Osteocyte (in vitro differentiated cells): ENCODE measurements at regions not wholly inside any gene's neighbourhood (a gene's known extent, or its start where the extent isn't known, plus 50 kb on each side); places are given as distances from the start of the nearest gene placed in this dataset.
"Not testable (repeated sequence)": the region's sequence is repeated elsewhere in the genome, so short reads cannot be mapped to it uniquely, and the experiment has no call there.

Source experiments
- DNase-seq: peaks from one replicate; pipeline ENCODE4 v3.0.0; 2021; ENCODE audit warnings: mixed read lengths; ENCODE audit not compliant: unreplicated experiment; ENCODE audit errors: extremely low spot score
- H3K27ac Mint-ChIP-seq: one replicate; pipeline ENCODE4 v1.8.0; 2021; ENCODE audit warnings: mild to moderate bottlenecking, mixed read lengths; ENCODE audit not compliant: unreplicated experiment
- H3K27me3 Mint-ChIP-seq: one replicate; pipeline ENCODE4 v1.8.0; 2021; ENCODE audit warnings: mixed read lengths; ENCODE audit not compliant: unreplicated experiment
- H3K36me3 Mint-ChIP-seq: one replicate; pipeline ENCODE4 v1.8.0; 2021; ENCODE audit warnings: mixed read lengths; ENCODE audit not compliant: unreplicated experiment
- H3K4me1 Mint-ChIP-seq: one replicate; pipeline ENCODE4 v1.8.0; 2021; ENCODE audit warnings: mixed read lengths; ENCODE audit not compliant: unreplicated experiment
- H3K4me3 Mint-ChIP-seq: one replicate; pipeline ENCODE4 v1.8.0; 2021; ENCODE audit warnings: mild to moderate bottlenecking, moderate library complexity, mixed read lengths; ENCODE audit not compliant: unreplicated experiment
- H3K9me3 Mint-ChIP-seq: one replicate; pipeline ENCODE4 v1.8.0; 2021; ENCODE audit warnings: mixed read lengths; ENCODE audit not compliant: unreplicated experiment
- CTCF ChIP-seq: fragments of 200-600 bp; sonication (generic); IDR thresholded peaks from 2 replicates; pipeline ENCODE4 v1.5.0; 2021; ENCODE audit warnings: antibody characterized with exemption, mild to moderate bottlenecking, moderate library complexity

- no peak overlapping the region for H3K4me3 Mint-ChIP-seq
- peaks cover 35% of the 10 kb centered on the region for H3K9me3 Mint-ChIP-seq
- H3K4me1 Mint-ChIP-seq: no peaks in the 10 kb centered on the region
- H3K27ac Mint-ChIP-seq: no peak overlapping the region
- no peaks in the 10 kb centered on the region for H3K27me3 Mint-ChIP-seq
- TF ChIP-seq CTCF: no peak
- H3K36me3 Mint-ChIP-seq: peaks cover 2% of the 10 kb centered on the region
- no peak for DNase-seq
Observed at GRCh38 chr2:90069290-90069894, 1377.9 kb downstream of the RPIA start.

GRCh38 chr2:90076311-90076710, 1384.8 kb downstream of the RPIA start:
- no peak for TF ChIP-seq CTCF
- Mint-ChIP-seq H3K27ac (no peak overlapping the region), H3K4me1 (no peaks in the 10 kb centered on the region), H3K36me3 (no peaks in the 10 kb centered on the region), H3K9me3 (peaks cover 44% of the 10 kb centered on the region), H3K27me3 (no peaks in the 10 kb centered on the region), H3K4me3 (no peak overlapping the region)
- DNase-seq: no peak

GRCh38 chr2:90077948-90078347, 1386.5 kb downstream of the RPIA start:
- H3K27ac Mint-ChIP-seq: no peak overlapping the region
- no peak overlapping the region for H3K4me3 Mint-ChIP-seq
- TF ChIP-seq CTCF: no peak
- no peaks in the 10 kb centered on the region for H3K27me3 Mint-ChIP-seq
- H3K9me3 Mint-ChIP-seq: peaks cover 38% of the 10 kb centered on the region
- no peak for DNase-seq
- no peaks in the 10 kb centered on the region for H3K36me3 Mint-ChIP-seq
- no peaks in the 10 kb centered on the region for H3K4me1 Mint-ChIP-seq

- peaks cover 39% of the 10 kb centered on the region for H3K9me3 Mint-ChIP-seq
- no peaks in the 10 kb centered on the region for H3K36me3 Mint-ChIP-seq
- no peaks in the 10 kb centered on the region for H3K4me1 Mint-ChIP-seq
- no peaks in the 10 kb centered on the region for H3K27me3 Mint-ChIP-seq
- DNase-seq: no peak
- TF ChIP-seq CTCF: no peak
- H3K27ac Mint-ChIP-seq: no peak overlapping the region
- H3K4me3 Mint-ChIP-seq: no peak overlapping the region
Observed at GRCh38 chr2:90079374-90079773, 1387.9 kb downstream of the RPIA start.

- H3K36me3 Mint-ChIP-seq, H3K4me3 Mint-ChIP-seq, H3K9me3 Mint-ChIP-seq, DNase-seq, H3K27me3 Mint-ChIP-seq, H3K27ac Mint-ChIP-seq, H3K4me1 Mint-ChIP-seq: not testable (repeated sequence)
Observed at GRCh38 chr2:90087792-90088191, 1396.3 kb downstream of the RPIA start.

- H3K4me1 Mint-ChIP-seq, H3K4me3 Mint-ChIP-seq, H3K27ac Mint-ChIP-seq, DNase-seq, H3K36me3 Mint-ChIP-seq, H3K27me3 Mint-ChIP-seq, H3K9me3 Mint-ChIP-seq: not testable (repeated sequence)
Observed at GRCh38 chr2:90093571-90094270, 1402.2 kb downstream of the RPIA start.

- H3K36me3 Mint-ChIP-seq, H3K9me3 Mint-ChIP-seq, H3K27me3 Mint-ChIP-seq, H3K4me1 Mint-ChIP-seq, H3K27ac Mint-ChIP-seq, DNase-seq, H3K4me3 Mint-ChIP-seq: not testable (repeated sequence)
Observed at GRCh38 chr2:90097617-90098016, 1406.1 kb downstream of the RPIA start.

- H3K9me3 Mint-ChIP-seq, H3K4me3 Mint-ChIP-seq, H3K36me3 Mint-ChIP-seq, H3K27me3 Mint-ChIP-seq, H3K4me1 Mint-ChIP-seq, DNase-seq, H3K27ac Mint-ChIP-seq: not testable (repeated sequence)
Observed at GRCh38 chr2:90105142-90105541, 1413.7 kb downstream of the RPIA start.

GRCh38 chr2:90123409-90123808, 1431.9 kb downstream of the RPIA start:
- H3K9me3 Mint-ChIP-seq, H3K4me1 Mint-ChIP-seq, H3K36me3 Mint-ChIP-seq: not testable (repeated sequence)

More at GRCh38 chr2:90123409-90123808, 1431.9 kb downstream of the RPIA start:
- DNase-seq, H3K27ac Mint-ChIP-seq, H3K27me3 Mint-ChIP-seq, H3K4me3 Mint-ChIP-seq: not testable (repeated sequence)
